Mesenchymal stem cell (in vitro differentiated cells and primary cell): ENCODE measurements at regions not wholly inside any gene's neighbourhood (a gene's known extent, or its start where the extent isn't known, plus 50 kb on each side); places are given as distances from the start of the nearest gene placed in this dataset.
"Not testable (repeated sequence)": the region's sequence is repeated elsewhere in the genome, so short reads cannot be mapped to it uniquely, and the experiment has no call there.

Experiments
- DNase-seq: peaks from one replicate; pipeline ENCODE4 v3.0.0-alpha.2; 2013
- H2AFZ ChIP-seq: one replicate; pipeline ENCODE4 v1.6.1; 2013; ENCODE audit warnings: low read depth, mild to moderate bottlenecking, control low read depth, inconsistent platforms, low read length, moderate library complexity
- H2AK5ac ChIP-seq: 2 replicates; pipeline ENCODE4 v1.6.1; 2013; ENCODE audit warnings: low read length, moderate library complexity, mild to moderate bottlenecking, inconsistent platforms; ENCODE audit not compliant: severe bottlenecking
- H2BK120ac ChIP-seq: one replicate; pipeline ENCODE4 v1.6.1; 2013; ENCODE audit warnings: low read depth, mild to moderate bottlenecking, inconsistent platforms, low read length, moderate library complexity
- H2BK12ac ChIP-seq, 2 experiments: one replicate each; pipeline ENCODE4 v1.6.1; 2013; ENCODE audit warnings: inconsistent platforms in 2 of 2, low read length in 2 of 2, mild to moderate bottlenecking in 2 of 2, moderate library complexity in 2 of 2, control low read depth in 1 of 2
- H2BK15ac ChIP-seq: one replicate; pipeline ENCODE4 v1.6.1; 2013; ENCODE audit warnings: mild to moderate bottlenecking, low read depth, inconsistent platforms; ENCODE audit not compliant: poor library complexity, severe bottlenecking
- H2BK5ac ChIP-seq: 2 replicates; pipeline ENCODE4 v1.6.1; 2013; ENCODE audit warnings: low read depth, mild to moderate bottlenecking, low read length, control low read depth, inconsistent platforms; ENCODE audit not compliant: poor library complexity, severe bottlenecking
- H3K14ac ChIP-seq, 2 experiments: one replicate each; pipeline ENCODE4 v1.6.1; 2013; ENCODE audit warnings: inconsistent platforms in 2 of 2, low read length in 2 of 2, control low read depth in 1 of 2, mild to moderate bottlenecking in 1 of 2, moderate library complexity in 1 of 2
- H3K18ac ChIP-seq, 2 experiments: one replicate each; pipeline ENCODE4 v1.6.1; 2013; ENCODE audit warnings: inconsistent platforms in 2 of 2, low read length in 2 of 2, control low read depth in 1 of 2, low read depth in 1 of 2, mild to moderate bottlenecking in 1 of 2
- H3K23ac ChIP-seq, 2 experiments: one replicate each; pipeline ENCODE4 v1.6.1; 2013; ENCODE audit warnings: inconsistent platforms in 2 of 2, low read length in 2 of 2, mild to moderate bottlenecking in 2 of 2, moderate library complexity in 2 of 2, control low read depth in 1 of 2
- H3K27ac ChIP-seq: 2 replicates; pipeline ENCODE4 v1.5.1; 2013; ENCODE audit warnings: mild to moderate bottlenecking, moderate library complexity, low read length, control low read depth, inconsistent platforms; ENCODE audit not compliant: poor library complexity, severe bottlenecking
- H3K27me3 ChIP-seq, 2 experiments: 2 replicates each; pipeline versions ENCODE4 v1.6.1 to v1.7.0; 2013; ENCODE audit warnings: low read length in 2 of 2, mild to moderate bottlenecking in 2 of 2, moderate library complexity in 2 of 2, control low read depth in 1 of 2, inconsistent platforms in 1 of 2; ENCODE audit not compliant: control insufficient read depth in 1 of 2, insufficient read depth in 1 of 2
- H3K36me3 ChIP-seq, 2 experiments: 2 replicates each; pipeline versions ENCODE4 v1.6.1 to v1.7.0; 2013; ENCODE audit warnings: low read length in 2 of 2, control low read depth in 1 of 2, inconsistent platforms in 1 of 2, low read depth in 1 of 2, mild to moderate bottlenecking in 1 of 2; ENCODE audit not compliant: insufficient read depth in 2 of 2, control insufficient read depth in 1 of 2
- H3K4ac ChIP-seq, 2 experiments: one replicate each; pipeline ENCODE4 v1.6.1; 2013; ENCODE audit warnings: inconsistent platforms in 2 of 2, low read length in 2 of 2, mild to moderate bottlenecking in 2 of 2, moderate library complexity in 2 of 2, control low read depth in 1 of 2, low read depth in 1 of 2
- H3K4me1 ChIP-seq: 2 replicates; pipeline ENCODE4 v1.6.1; 2013; ENCODE audit warnings: low read depth, low read length, control low read depth; ENCODE audit not compliant: control insufficient read depth, insufficient read depth
- H3K4me2 ChIP-seq: 2 replicates; pipeline ENCODE4 v1.6.1; 2013; ENCODE audit warnings: low read length, mild to moderate bottlenecking, inconsistent platforms; ENCODE audit not compliant: poor library complexity, severe bottlenecking
- H3K4me3 ChIP-seq, 2 experiments: 2 replicates each; pipeline versions ENCODE4 v1.5.1 to v1.7.0; 2013; ENCODE audit warnings: low read length in 2 of 2, mild to moderate bottlenecking in 2 of 2, control low read depth in 1 of 2, low read depth in 1 of 2; ENCODE audit not compliant: insufficient read depth in 1 of 2
- H3K79me1 ChIP-seq: replicated peaks from 2 replicates; pipeline ENCODE4 v1.6.1; 2013; ENCODE audit warnings: mild to moderate bottlenecking, control low read depth, low read length, inconsistent platforms; ENCODE audit not compliant: poor library complexity, severe bottlenecking
- H3K9ac ChIP-seq: 2 replicates; pipeline ENCODE4 v1.7.0; 2013; ENCODE audit warnings: mild to moderate bottlenecking, low read length, moderate library complexity
- H3K9me3 ChIP-seq: 2 replicates; pipeline ENCODE4 v1.7.0; 2013; ENCODE audit warnings: mild to moderate bottlenecking, low read length; ENCODE audit not compliant: control insufficient read depth
- H4K8ac ChIP-seq: one replicate; pipeline ENCODE4 v1.6.1; 2013; ENCODE audit warnings: inconsistent platforms, mild to moderate bottlenecking, low read length, moderate library complexity
- H4K91ac ChIP-seq: one replicate; pipeline ENCODE4 v1.6.1; 2013; ENCODE audit warnings: mild to moderate bottlenecking, low read length, inconsistent platforms
- WGBS: methylation state at CpG from one replicate; pipeline ENCODE4 v1.1.7; 2013; ENCODE audit warnings: mixed read lengths; 5-methylcytosine and 5-hydroxymethylcytosine counted together

GRCh38 chr13:80070024-80070703 is 270.8 kb downstream of the SPRY2 start:
- H3K23ac ChIP-seq: no peak overlapping the region
- no peak overlapping the region for H3K9ac ChIP-seq
- H2BK120ac ChIP-seq: no peak overlapping the region
- no peaks in the 10 kb centered on the region for H3K27me3 ChIP-seq
- H2BK12ac ChIP-seq: no peak overlapping the region
- H3K18ac ChIP-seq: no peak overlapping the region
- no peak overlapping the region for H2BK15ac ChIP-seq
- no peaks in the 10 kb centered on the region for H3K4me1 ChIP-seq
- H3K79me1 ChIP-seq: no peaks in the 10 kb centered on the region
- H3K14ac ChIP-seq: no peak overlapping the region
- no peak overlapping the region for H3K4me3 ChIP-seq
- no peak overlapping the region for H3K4me2 ChIP-seq
- 67% methylated on average over 9 of the region's 11 CpGs for WGBS
- no peak overlapping the region for H4K91ac ChIP-seq
- no peaks in the 10 kb centered on the region for H3K9me3 ChIP-seq
- H2BK5ac ChIP-seq: no peak overlapping the region
- no peak overlapping the region for H3K27ac ChIP-seq
- no peaks in the 10 kb centered on the region for H3K36me3 ChIP-seq
- H4K8ac ChIP-seq: no peak overlapping the region
- no peak overlapping the region for H2AFZ ChIP-seq
- DNase-seq: no peak
- no peak overlapping the region for H3K4ac ChIP-seq
- no peak overlapping the region for H2AK5ac ChIP-seq

- Histone ChIP-seq H2BK12ac (no peak overlapping the region), H3K9me3 (no peaks in the 10 kb centered on the region), H2AFZ (no peak overlapping the region), H3K18ac (no peak overlapping the region), H3K4me3 (no peak overlapping the region), H2BK5ac (no peak overlapping the region), H4K8ac (no peak overlapping the region), H2BK15ac (no peak overlapping the region), H3K23ac (no peak overlapping the region), H3K9ac (no peak overlapping the region), H3K4me2 (no peak overlapping the region), H3K36me3 (no peaks in the 10 kb centered on the region), H3K27ac (no peak overlapping the region), H4K91ac (no peak overlapping the region), H3K4me1 (no peaks in the 10 kb centered on the region), H3K14ac (no peak overlapping the region), H2BK120ac (no peak overlapping the region), H3K79me1 (no peaks in the 10 kb centered on the region), H3K27me3 (no peaks in the 10 kb centered on the region), H3K4ac (no peak overlapping the region), H2AK5ac (no peak overlapping the region)
- DNase-seq: no peak
- 100% methylated on average over 1 of the region's 3 CpGs for WGBS
Observed at GRCh38 chr13:80069374-80069773, 271.6 kb downstream of the SPRY2 start.

- Histone ChIP-seq H2BK120ac (no peak overlapping the region), H2BK12ac (no peak overlapping the region), H3K27me3 (no peaks in the 10 kb centered on the region), H3K4me3 (no peak overlapping the region), H2BK15ac (no peak overlapping the region), H3K79me1 (no peaks in the 10 kb centered on the region), H2AFZ (no peak overlapping the region), H4K91ac (no peak overlapping the region), H2AK5ac (no peak overlapping the region), H3K14ac (no peak overlapping the region), H3K23ac (no peak overlapping the region), H3K27ac (no peak overlapping the region), H3K36me3 (no peaks in the 10 kb centered on the region), H3K9ac (no peak overlapping the region), H4K8ac (no peak overlapping the region), H3K9me3 (no peaks in the 10 kb centered on the region), H2BK5ac (no peak overlapping the region), H3K4ac (no peak overlapping the region), H3K4me1 (no peaks in the 10 kb centered on the region), H3K4me2 (no peak overlapping the region), H3K18ac (no peak overlapping the region)
- no peak for DNase-seq
- WGBS: 43% methylated on average over 1 of the region's 1 CpG
Observed at GRCh38 chr13:80065996-80066395, 274.9 kb downstream of the SPRY2 start.

- not testable (repeated sequence) for H3K14ac ChIP-seq, H3K27ac ChIP-seq, H4K91ac ChIP-seq, H3K4me2 ChIP-seq, H3K18ac ChIP-seq, H2AK5ac ChIP-seq, H3K4ac ChIP-seq, H3K36me3 ChIP-seq, H2BK5ac ChIP-seq, H2BK12ac ChIP-seq, H2BK15ac ChIP-seq, H3K79me1 ChIP-seq, DNase-seq, H3K27me3 ChIP-seq, H3K9ac ChIP-seq, H2AFZ ChIP-seq, H4K8ac ChIP-seq, H3K4me3 ChIP-seq, H3K23ac ChIP-seq, H3K4me1 ChIP-seq, H2BK120ac ChIP-seq
- peaks cover 15% of the 10 kb centered on the region for H3K9me3 ChIP-seq
Observed at GRCh38 chr13:80062416-80062815, 278.5 kb downstream of the SPRY2 start.
